Erythroblast (primary cell): ENCODE measurements at regions not wholly inside any gene's neighbourhood (a gene's known extent, or its start where the extent isn't known, plus 50 kb on each side); places are given as distances from the start of the nearest gene placed in this dataset.

ENCODE experiments used
- GATA1 ChIP-seq: IDR thresholded peaks from 2 replicates; pipeline ENCODE4 v1.6.1; 2011; ENCODE audit warnings: low read depth, mild to moderate bottlenecking, control low read depth, low read length, moderate library complexity
- POLR2A ChIP-seq: IDR thresholded peaks from 2 replicates; pipeline ENCODE4 v1.6.1; 2011; ENCODE audit warnings: mild to moderate bottlenecking, low read length

- TF ChIP-seq POLR2A (no peak), GATA1 (no peak)
Observed at GRCh38 chr6:141884850-141885249, 247.9 kb upstream of the GJE1 start.
